SU-DHL-6 (cell line): ENCODE measurements at regions not wholly inside any gene's neighbourhood (a gene's known extent, or its start where the extent isn't known, plus 50 kb on each side); places are given as distances from the start of the nearest gene placed in this dataset.

Source experiments
- EZH2phosphoT487 ChIP-seq: fragments of 200-600 bp; sonication (generic), shearing (Covaris generic); conservative IDR thresholded peaks from 2 replicates; pipeline ENCODE4 v1.6.1; 2018; ENCODE audit warnings: mild to moderate bottlenecking, antibody characterized with exemption, low read length, moderate library complexity, mixed read lengths
- TF ChIP-seq, protein P1 (sequence below): fragments of 200-600 bp; sonication (generic); IDR thresholded peaks from one replicate; pipeline ENCODE4 v1.5.1; 2017; ENCODE audit warnings: antibody characterized with exemption, mild to moderate bottlenecking, low read length, moderate library complexity; ENCODE audit not compliant: insufficient read depth, poor library complexity, severe bottlenecking

DNA sequence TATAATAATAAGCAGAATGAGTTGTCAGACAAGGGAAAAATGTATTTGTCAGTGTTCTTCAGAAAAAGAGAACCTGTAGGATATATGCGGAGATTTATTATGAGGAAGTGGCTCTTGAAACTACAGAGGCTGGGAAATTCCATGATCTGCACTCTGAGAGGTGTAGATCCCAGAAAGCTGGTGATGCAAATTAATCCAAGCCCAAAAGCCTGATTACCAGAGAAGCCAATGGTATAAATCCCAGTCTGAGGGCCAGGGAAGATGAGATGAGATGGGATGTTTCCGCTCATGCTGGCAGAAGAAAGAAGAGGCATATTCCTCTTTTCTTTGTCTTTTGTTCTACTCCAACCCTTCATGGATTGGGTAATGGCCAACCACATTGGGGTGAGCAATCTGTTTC, 732.8 kb upstream of the IGFBP3 start:
- TF ChIP-seq, protein P1, sequence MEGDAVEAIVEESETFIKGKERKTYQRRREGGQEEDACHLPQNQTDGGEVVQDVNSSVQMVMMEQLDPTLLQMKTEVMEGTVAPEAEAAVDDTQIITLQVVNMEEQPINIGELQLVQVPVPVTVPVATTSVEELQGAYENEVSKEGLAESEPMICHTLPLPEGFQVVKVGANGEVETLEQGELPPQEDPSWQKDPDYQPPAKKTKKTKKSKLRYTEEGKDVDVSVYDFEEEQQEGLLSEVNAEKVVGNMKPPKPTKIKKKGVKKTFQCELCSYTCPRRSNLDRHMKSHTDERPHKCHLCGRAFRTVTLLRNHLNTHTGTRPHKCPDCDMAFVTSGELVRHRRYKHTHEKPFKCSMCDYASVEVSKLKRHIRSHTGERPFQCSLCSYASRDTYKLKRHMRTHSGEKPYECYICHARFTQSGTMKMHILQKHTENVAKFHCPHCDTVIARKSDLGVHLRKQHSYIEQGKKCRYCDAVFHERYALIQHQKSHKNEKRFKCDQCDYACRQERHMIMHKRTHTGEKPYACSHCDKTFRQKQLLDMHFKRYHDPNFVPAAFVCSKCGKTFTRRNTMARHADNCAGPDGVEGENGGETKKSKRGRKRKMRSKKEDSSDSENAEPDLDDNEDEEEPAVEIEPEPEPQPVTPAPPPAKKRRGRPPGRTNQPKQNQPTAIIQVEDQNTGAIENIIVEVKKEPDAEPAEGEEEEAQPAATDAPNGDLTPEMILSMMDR = no peak
- TF ChIP-seq EZH2phosphoT487 = no peak
